ENCODE measurements at regions not wholly inside any gene's neighbourhood (a gene's known extent, or its start where the extent isn't known, plus 50 kb on each side); places are given as distances from the start of the nearest gene placed in this dataset.
"Not testable (repeated sequence)": the region's sequence is repeated elsewhere in the genome, so short reads cannot be mapped to it uniquely, and the experiment has no call there.

GRCh38 chr7:1301054-1301881 is 68.6 kb downstream of the UNCX start:
- no peak for DNase-seq (ENCODE audit: low spot score)
- no peak overlapping the region for H3K27ac ChIP-seq
- no peak overlapping the region for H3K4me3 ChIP-seq
- TF ChIP-seq, protein P1, sequence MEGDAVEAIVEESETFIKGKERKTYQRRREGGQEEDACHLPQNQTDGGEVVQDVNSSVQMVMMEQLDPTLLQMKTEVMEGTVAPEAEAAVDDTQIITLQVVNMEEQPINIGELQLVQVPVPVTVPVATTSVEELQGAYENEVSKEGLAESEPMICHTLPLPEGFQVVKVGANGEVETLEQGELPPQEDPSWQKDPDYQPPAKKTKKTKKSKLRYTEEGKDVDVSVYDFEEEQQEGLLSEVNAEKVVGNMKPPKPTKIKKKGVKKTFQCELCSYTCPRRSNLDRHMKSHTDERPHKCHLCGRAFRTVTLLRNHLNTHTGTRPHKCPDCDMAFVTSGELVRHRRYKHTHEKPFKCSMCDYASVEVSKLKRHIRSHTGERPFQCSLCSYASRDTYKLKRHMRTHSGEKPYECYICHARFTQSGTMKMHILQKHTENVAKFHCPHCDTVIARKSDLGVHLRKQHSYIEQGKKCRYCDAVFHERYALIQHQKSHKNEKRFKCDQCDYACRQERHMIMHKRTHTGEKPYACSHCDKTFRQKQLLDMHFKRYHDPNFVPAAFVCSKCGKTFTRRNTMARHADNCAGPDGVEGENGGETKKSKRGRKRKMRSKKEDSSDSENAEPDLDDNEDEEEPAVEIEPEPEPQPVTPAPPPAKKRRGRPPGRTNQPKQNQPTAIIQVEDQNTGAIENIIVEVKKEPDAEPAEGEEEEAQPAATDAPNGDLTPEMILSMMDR (IDR thresholded peaks at IDR 0.05), result no peak

DNA sequence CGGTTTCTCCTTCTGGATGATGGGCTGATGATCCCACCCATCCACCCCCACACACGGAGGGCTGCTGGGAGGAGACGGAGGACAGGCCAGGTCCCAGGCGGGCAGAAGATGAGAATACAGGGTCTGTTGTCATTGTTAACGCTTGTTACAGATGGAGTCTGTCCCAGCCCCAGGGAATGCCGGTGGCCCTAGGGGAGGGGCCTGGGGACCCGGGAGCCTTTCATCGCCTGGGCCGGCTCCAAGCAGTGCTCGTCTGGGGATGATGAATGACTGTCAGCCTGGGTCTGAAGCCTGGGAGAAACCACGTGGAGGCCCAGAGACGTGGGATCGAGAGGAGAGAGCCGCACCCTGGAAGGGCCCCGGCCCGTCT is 69.2 kb downstream of the UNCX start:
- Histone ChIP-seq H3K27ac (no peak overlapping the region), H3K4me3 (no peak overlapping the region)
- no peak for DNase-seq (ENCODE audit: low spot score)
- TF ChIP-seq, protein P1 (IDR thresholded peaks at IDR 0.05), result no peak

DNA sequence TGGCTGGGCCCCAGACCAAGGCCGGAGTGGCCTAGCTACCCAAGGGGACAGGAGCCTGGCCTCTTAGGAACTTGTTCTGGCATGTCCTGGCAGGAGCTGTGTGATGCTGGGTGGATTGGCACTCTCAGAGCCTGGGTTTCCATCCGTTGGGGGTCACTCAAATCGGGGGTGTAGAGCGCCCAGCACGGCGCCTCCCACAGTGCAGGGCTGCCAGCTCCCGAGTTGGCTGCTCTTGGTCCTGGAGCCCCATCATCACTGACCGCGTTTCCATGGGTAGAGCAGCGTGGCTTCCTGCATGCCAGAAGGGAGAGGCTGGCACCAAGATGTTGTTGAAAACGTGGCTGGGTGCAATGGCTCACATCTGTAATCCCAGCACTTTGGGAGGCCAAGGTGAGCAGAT is 70.3 kb downstream of the UNCX start:
- TF ChIP-seq, protein P1 (IDR thresholded peaks at IDR 0.05), result no peak
- DNase-seq (ENCODE audit: low spot score), result no peak
- Histone ChIP-seq H3K4me3 (no peak overlapping the region), H3K27ac (no peak overlapping the region)

- DNase-seq (ENCODE audit: low spot score); H3K4me3 ChIP-seq; H3K27ac ChIP-seq: not testable (repeated sequence)
Observed at GRCh38 chr7:1304011-1304410, 71.3 kb downstream of the UNCX start.

- Histone ChIP-seq H3K27ac (no peak overlapping the region), H3K4me3 (no peak overlapping the region)
- DNase-seq (ENCODE audit: low spot score), result no peak
- TF ChIP-seq, protein P1 (IDR thresholded peaks at IDR 0.05), result no peak
Observed at GRCh38 chr7:1305873-1306272, 73.2 kb downstream of the UNCX start.

DNA sequence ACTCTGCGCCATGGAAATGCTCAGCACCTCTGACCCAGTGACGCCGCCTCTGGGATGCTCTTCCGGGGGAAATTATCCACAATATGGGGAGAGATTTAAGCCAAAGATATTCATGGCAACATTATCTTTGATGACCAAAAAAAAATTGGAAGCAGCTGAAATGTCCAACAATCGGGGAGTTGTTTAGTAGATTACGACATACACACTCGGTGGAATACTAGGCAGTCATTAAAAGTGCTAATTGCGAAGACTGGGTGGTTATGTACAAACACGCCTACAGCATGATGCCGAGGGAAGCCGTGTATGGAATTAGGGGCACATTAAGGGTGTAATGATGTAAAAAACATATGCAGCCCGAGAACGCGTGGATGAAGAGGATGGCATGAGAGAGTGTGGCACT is 75.2 kb downstream of the UNCX start:
- no peak overlapping the region for H3K27ac ChIP-seq
- DNase-seq (ENCODE audit: low spot score), result no peak
- TF ChIP-seq, protein P1 (IDR thresholded peaks at IDR 0.05), result no peak
- H3K4me3 ChIP-seq, result no peak overlapping the region

GRCh38 chr7:1309290-1309689 is 76.6 kb downstream of the UNCX start:
- H3K4me3 ChIP-seq, result no peak overlapping the region
- no peak overlapping the region for H3K27ac ChIP-seq
- DNase-seq (ENCODE audit: low spot score), result no peak

More at GRCh38 chr7:1309290-1309689, 76.6 kb downstream of the UNCX start:
- TF ChIP-seq, protein P1 (IDR thresholded peaks at IDR 0.05), result no peak
